GM18505 (cell line): ENCODE measurements at regions not wholly inside any gene's neighbourhood (a gene's known extent, or its start where the extent isn't known, plus 50 kb on each side); places are given as distances from the start of the nearest gene placed in this dataset.
"Not testable (repeated sequence)": the region's sequence is repeated elsewhere in the genome, so short reads cannot be mapped to it uniquely, and the experiment has no call there.

Experiments used
- ATAC-seq: cut with Tn5 transposase; IDR thresholded peaks from one replicate; pipeline ENCODE4 v1.9.1; 2021; ENCODE audit not compliant: unreplicated experiment
- POLR2A ChIP-seq: IDR thresholded peaks from 4 replicates; pipeline ENCODE4 v1.6.1; 2011; ENCODE audit warnings: borderline replicate concordance; ENCODE audit not compliant: insufficient read depth, insufficient read length; ENCODE audit errors: extremely low read depth

DNA sequence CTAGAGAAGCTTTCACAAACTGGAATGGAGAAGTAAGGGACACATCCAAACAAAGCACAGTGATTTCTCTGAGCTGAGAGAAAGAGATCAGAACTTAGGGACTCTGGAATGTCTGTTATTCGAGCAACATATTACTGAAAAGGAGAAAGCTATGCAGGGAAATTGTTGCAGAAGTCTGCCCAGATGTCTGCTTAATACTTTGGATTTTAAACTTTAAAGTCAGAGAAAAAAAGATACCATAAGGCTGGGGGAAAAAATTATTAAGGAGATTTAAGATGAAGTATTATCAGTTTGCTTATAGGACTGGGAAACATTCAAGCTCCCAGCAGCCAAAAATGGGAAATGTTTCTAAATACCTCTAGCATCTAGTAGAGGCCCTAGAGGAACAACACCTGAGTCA is 803.9 kb downstream of the TAF11L14 start:
- TF ChIP-seq POLR2A: no peak
- no peak for ATAC-seq

DNA sequence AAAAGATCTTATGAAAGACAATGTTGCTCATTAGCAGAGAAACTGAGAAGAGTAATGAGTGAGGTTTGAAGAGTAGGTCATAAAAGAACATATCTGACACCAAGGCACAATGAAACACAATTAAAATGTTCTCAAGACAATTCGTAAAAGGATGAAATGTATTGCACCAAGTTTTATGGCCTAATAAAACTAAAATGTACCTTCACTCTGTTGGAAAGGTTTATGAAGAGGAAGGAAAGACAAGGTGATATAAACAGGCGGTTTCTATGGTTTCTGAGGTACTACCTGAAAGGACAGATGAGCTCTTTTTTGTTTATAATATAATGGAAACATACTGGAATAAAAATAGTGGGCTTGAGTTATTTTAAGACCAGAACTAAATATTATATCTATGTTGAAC is 821.3 kb downstream of the TAF11L14 start:
- no peak for ATAC-seq
- TF ChIP-seq POLR2A: no peak

DNA sequence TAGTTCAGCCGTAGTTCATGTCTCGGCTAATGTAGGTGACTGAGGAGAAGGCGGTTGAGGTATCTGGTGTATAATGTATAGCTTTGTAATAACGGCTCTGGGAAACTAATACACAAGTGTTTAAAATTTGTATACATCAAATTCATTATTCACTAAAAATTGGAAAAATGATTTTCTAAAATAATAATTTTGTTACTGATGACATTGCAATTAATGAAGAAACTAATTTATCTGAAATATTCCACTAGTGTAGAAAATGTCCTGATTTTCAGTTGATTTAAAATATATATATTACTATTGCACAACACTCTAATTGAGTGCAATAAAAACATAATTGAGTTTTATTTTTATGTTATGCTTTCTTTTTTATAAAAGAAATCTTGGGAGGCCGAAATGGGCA is 823.0 kb downstream of the TAF11L14 start:
- no peak for ATAC-seq
- no peak for TF ChIP-seq POLR2A

DNA sequence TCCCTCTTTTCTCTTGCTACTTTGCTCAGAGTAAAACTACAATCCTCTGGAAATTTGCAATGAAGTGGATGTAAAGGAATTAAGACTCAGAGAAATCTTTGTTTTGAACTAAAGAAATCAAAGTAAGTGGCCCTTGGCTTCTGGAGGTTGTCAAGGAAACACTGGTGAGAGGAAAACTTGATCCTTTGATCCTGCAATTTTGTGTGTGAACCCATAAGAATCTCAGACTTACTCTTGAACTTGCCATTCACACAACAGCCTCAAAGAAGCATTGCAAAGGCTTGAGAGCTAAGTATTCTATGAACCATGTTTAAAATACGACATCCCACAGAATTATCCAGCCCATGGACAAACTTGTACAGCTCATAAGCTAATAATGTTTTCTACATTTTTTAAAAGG is 827.5 kb downstream of the TAF11L14 start:
- ATAC-seq: no peak
- no peak for TF ChIP-seq POLR2A

DNA sequence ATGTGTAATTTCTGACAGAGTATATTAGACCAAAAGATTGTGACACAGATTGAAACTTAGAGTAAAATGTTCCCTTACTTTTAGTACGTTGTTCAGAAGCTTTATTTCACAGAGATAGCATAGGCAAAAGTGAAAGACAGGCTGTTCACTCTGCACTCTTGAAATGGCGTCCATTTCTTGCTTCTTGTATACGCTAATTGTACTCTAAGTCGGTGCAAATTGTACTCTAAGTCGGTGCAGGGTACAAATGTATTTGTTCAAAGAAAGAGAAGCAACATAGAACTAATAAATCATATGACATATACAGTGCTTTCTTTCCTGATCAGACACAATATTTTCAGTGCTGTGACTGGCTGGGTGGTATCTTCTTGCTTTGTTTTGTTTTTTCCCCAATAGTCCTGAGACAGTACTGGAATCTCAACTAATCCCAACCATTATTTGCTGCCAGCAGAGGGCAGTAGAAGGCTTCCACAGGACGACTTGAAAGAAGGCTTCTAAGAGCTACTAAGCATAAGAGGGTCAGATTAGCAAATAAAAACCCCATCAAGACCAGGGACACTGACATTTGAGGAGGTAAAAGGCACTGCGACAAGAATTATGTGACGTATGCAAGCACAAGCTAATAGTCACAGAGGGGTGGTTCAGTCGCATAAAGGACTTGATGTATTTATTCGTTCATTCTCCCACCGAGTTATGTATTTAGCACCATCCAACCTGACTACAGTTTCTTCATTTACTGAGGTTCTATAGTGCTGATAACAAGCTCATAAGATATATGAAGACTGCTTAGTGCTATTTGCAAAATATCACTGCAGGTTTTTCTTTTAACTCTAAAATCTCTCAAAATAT is 831.8 kb downstream of the TAF11L14 start:
- ATAC-seq: peak; percentile 83
- no peak for TF ChIP-seq POLR2A

DNA sequence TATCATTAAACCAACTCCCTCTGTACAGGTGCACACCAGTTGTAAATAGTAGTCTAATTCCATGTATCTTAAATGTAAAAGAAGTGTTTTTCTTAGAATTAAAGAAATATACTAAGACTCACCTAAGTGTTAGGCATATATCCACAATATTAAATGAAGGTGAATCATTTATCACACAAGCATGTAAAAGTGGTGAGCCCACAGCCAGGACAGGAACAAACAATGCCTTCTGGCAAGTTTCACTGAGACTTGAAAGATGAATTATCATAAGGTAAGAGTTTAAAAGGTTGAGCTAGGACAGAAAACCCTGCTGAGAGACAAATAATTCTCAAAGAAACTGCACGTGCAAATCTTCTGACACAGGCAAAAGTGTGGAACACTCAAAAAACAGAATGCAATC is 832.5 kb downstream of the TAF11L14 start:
- TF ChIP-seq POLR2A: no peak
- no peak for ATAC-seq

DNA sequence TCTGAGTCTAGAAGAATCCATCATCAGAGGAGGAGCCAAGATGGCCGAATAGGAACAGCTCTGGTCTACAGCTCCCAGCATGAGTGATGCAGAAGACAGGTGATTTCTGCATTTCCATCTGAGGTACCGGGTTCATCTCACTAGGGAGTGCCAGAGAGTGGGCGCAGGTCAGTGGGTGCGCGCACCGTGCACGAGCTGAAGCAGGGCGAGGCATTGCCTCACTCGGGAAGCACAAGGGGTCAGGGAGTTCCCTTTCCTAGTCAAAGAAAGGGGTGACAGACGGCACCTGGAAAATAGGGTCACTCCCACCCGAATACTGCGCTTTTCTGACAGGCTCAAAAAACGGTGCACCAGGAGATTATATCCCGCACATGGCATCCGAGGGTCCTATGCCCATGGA is 837.5 kb downstream of the TAF11L14 start:
- ATAC-seq: not testable (repeated sequence)

DNA sequence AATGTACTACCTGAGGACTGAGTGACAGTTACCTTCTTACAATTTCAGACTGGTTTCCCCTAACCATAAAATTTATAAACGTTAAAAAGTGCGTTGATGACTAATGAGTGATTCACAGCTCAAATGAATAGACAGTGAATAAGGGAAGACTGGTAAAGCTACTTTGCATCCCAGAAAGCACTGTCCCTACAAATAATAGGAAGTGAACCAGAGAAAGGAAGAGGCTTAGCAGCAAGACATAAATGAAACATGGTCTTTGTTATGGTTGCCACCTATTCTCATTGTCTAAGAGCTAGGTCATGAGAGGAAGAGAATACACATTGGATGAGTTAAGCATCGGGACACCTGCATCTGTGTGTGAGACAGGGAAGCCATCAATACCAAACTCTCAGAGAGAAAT is 849.2 kb downstream of the TAF11L14 start:
- TF ChIP-seq POLR2A: no peak
- no peak for ATAC-seq

DNA sequence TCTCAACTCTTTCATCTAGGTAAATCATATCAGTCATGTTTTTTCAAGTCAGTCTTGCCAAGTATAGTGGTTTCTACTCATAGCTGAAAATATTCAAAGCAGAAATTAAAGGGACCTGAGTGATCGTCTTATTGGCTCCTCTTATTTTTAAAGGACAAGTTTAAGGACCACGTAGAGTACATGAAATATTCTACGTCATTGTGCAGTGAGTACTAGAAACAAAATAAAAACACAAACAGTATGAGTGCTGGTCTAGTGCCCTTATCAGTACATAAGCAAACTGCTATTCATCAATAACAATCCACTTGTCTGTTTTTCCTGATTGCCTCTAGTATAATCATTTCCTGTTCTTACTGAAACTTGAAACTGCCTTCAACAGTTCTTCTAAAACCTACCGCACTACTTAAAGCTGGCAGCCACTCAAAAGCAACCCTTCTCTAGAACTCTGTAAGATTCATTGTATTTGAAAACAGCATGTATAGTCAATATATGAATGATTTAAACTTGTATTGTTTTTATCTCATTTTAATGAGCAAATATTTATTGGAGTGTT is 853.7 kb downstream of the TAF11L14 start:
- no peak for ATAC-seq
- TF ChIP-seq POLR2A: no peak

DNA sequence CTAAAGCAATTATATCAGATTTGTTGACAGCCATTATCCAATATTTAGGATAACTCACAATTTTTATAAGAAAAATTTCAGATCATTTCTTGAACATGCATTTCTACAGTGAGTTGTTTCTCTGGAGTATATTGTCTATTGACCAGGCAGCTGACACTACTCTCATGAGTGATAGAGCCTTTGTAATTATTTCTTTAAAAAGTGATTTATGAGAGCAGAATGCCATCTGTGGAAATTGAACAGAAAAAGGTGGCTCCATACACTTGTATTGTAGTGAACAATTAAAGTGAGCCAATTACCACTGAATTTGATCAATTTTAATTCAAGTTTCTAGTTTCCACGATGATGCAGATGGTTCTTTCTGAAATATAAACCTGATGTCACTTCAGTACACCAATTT is 855.4 kb downstream of the TAF11L14 start:
- ATAC-seq: no peak
- no peak for TF ChIP-seq POLR2A

DNA sequence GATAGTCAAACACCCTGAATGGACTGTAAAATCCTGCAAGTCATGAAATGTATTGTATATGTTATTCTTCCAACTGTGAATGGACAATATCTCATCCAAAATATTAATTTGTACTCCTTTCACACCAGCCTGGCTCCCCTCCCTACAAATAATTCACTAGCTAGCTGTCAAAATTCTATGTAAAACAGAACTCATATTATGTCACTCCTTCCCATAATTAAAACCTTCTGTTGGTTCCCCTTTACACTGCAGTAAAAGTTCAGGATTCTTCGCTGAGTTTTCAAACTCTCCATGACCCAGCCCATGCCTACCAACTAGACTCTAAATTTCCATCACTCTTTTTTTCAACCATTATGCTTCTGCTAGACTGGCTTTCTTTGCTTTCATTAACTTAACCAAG is 857.1 kb downstream of the TAF11L14 start:
- no peak for ATAC-seq
- TF ChIP-seq POLR2A: no peak

DNA sequence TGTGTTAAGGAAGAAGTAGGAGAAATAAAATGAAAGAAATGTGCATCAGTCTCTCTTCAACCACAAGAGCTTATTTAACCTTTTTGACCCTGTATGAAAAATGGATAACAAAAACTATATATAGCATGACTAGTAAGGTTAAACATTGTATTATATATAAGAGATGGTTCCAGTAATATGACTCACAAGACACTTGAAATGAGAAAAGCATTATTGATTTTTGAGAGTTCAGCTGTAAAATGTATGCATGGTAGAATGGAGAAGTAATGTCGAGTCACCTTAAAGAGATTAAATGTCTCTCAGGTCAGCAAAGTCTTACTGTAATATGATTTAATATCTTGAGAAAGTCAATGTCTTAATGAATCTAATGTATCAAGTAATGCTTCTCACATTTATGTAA is 860.9 kb downstream of the TAF11L14 start:
- ATAC-seq: no peak
- no peak for TF ChIP-seq POLR2A

DNA sequence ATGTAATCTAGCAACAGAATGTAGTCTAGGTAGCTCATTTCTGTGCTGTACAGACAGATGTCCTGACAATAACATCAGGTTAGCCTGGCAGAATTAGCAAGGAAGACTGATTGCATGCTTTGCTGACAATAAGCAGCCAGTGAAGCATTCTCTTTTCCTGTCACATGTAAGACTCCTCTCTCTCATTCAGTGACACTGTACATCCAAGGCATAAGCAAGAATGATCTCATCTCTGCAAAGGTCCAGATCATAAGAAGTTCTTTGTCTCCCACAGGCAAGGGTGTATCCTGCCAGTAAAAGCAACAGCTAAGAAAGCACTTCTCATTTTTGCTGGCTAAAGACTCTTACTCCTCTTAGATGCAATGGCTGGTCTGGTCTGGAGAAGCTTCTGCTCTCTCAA is 861.8 kb downstream of the TAF11L14 start:
- no peak for TF ChIP-seq POLR2A
- no peak for ATAC-seq

DNA sequence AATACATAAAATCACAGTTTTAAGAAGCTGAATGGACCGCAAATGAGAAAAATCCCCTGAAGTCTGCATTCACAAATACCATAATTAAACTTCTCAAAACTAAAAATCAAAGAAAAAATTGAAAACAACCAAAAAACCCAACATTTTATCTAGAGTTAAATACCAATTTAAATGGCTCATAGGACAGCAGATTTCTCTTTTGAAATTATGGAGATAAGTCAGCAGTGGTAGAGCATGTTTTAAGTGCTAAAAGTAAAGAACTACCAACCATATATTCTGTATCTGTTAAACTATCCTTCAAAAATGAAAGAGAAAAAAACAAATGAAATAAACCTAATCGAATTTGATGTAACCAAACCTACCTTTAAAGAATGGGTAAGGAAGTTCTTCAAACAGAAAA is 862.8 kb downstream of the TAF11L14 start:
- no peak for TF ChIP-seq POLR2A
- ATAC-seq: no peak
